H9 (cell line): ENCODE measurements at regions not wholly inside any gene's neighbourhood (a gene's known extent, or its start where the extent isn't known, plus 50 kb on each side); places are given as distances from the start of the nearest gene placed in this dataset.

Experiments used
- DNase-seq: peaks from one replicate; pipeline ENCODE4 v3.0.0-alpha.2; 2017
- H2AFZ ChIP-seq: one replicate; pipeline ENCODE4 v1.6.1; 2013; ENCODE audit warnings: mild to moderate bottlenecking, low read length, control low read depth, moderate library complexity
- H2AK5ac ChIP-seq: 2 replicates; pipeline ENCODE4 v1.6.1; 2013; ENCODE audit warnings: low read length, control low read depth, mixed read lengths; ENCODE audit not compliant: insufficient read length
- H2BK120ac ChIP-seq: one replicate; pipeline ENCODE4 v1.6.1; 2013; ENCODE audit warnings: low read depth, mild to moderate bottlenecking, low read length, control low read depth, inconsistent platforms; ENCODE audit not compliant: poor library complexity, severe bottlenecking
- H2BK12ac ChIP-seq: 2 replicates; pipeline ENCODE4 v1.6.1; 2013; ENCODE audit warnings: low read length, control low read depth, mixed read lengths, low read depth; ENCODE audit not compliant: insufficient read length
- H2BK15ac ChIP-seq: 2 replicates; pipeline ENCODE4 v1.6.1; 2013; ENCODE audit warnings: low read depth, low read length, control low read depth
- H2BK20ac ChIP-seq: one replicate; pipeline ENCODE4 v1.6.1; 2013; ENCODE audit warnings: low read depth, mild to moderate bottlenecking, low read length, control low read depth, inconsistent platforms; ENCODE audit not compliant: poor library complexity, severe bottlenecking
- H2BK5ac ChIP-seq: 2 replicates; pipeline ENCODE4 v1.6.1; 2013; ENCODE audit warnings: low read length, control low read depth, mixed read lengths; ENCODE audit not compliant: insufficient read length
- H3K14ac ChIP-seq: 2 replicates; pipeline ENCODE4 v1.6.1; 2013; ENCODE audit warnings: low read length, control low read depth; ENCODE audit not compliant: insufficient read depth
- H3K18ac ChIP-seq: 2 replicates; pipeline ENCODE4 v1.6.1; 2013; ENCODE audit warnings: low read depth, mild to moderate bottlenecking, mixed read lengths, low read length, control low read depth; ENCODE audit not compliant: insufficient read length
- H3K23ac ChIP-seq: 2 replicates; pipeline ENCODE4 v1.6.1; 2013; ENCODE audit warnings: low read length, control low read depth, mixed read lengths, low read depth; ENCODE audit not compliant: insufficient read length
- H3K23me2 ChIP-seq: 2 replicates; pipeline ENCODE4 v1.6.1; 2013; ENCODE audit warnings: low read depth, mild to moderate bottlenecking, mixed read lengths, low read length, control low read depth; ENCODE audit not compliant: insufficient read length, poor library complexity, severe bottlenecking
- H3K27ac ChIP-seq: 2 replicates; pipeline ENCODE4 v1.5.1; 2013; ENCODE audit warnings: low read length, control low read depth, mixed read lengths, low read depth; ENCODE audit not compliant: insufficient read length
- H3K27me3 ChIP-seq: 2 replicates; pipeline ENCODE4 v1.6.1; 2013; ENCODE audit warnings: low read length, control low read depth, inconsistent platforms; ENCODE audit not compliant: insufficient read depth
- H3K4ac ChIP-seq: 2 replicates; pipeline ENCODE4 v1.6.1; 2013; ENCODE audit warnings: low read depth, mild to moderate bottlenecking, control low read depth, inconsistent platforms, low read length, moderate library complexity
- H3K4me1 ChIP-seq: 2 replicates; pipeline ENCODE4 v1.6.1; 2013; ENCODE audit warnings: low read length, control low read depth, inconsistent platforms; ENCODE audit not compliant: insufficient read depth
- H3K4me2 ChIP-seq: 2 replicates; pipeline ENCODE4 v1.6.1; 2013; ENCODE audit warnings: low read length, control low read depth, mixed read lengths; ENCODE audit not compliant: insufficient read length, insufficient read depth
- H3K56ac ChIP-seq: 2 replicates; pipeline ENCODE4 v1.6.1; 2013; ENCODE audit warnings: low read depth, mild to moderate bottlenecking, mixed read lengths, low read length, control low read depth; ENCODE audit not compliant: insufficient read length
- H3K79me1 ChIP-seq: 2 replicates; pipeline ENCODE4 v1.6.1; 2013; ENCODE audit warnings: low read depth, mild to moderate bottlenecking, moderate library complexity, low read length, control low read depth, inconsistent platforms; ENCODE audit not compliant: insufficient read depth, poor library complexity, severe bottlenecking
- H3K79me2 ChIP-seq: 2 replicates; pipeline ENCODE4 v1.6.1; 2013; ENCODE audit warnings: low read length, control low read depth, inconsistent platforms; ENCODE audit not compliant: insufficient read depth
- H3K9ac ChIP-seq: 2 replicates; pipeline ENCODE4 v1.6.1; 2013; ENCODE audit warnings: low read length, control low read depth, mixed read lengths; ENCODE audit not compliant: insufficient read length; ENCODE audit errors: extremely low read depth
- H3K9me3 ChIP-seq: one replicate; pipeline ENCODE4 v1.6.1; 2013; ENCODE audit warnings: low read depth, low read length, inconsistent platforms; ENCODE audit not compliant: control insufficient read depth
- H3T11ph ChIP-seq: one replicate; pipeline ENCODE4 v1.6.1; 2013; ENCODE audit warnings: mild to moderate bottlenecking, low read length, control low read depth, inconsistent platforms
- H4K20me1 ChIP-seq: one replicate; pipeline ENCODE4 v1.6.1; 2013; ENCODE audit not compliant: control insufficient read depth, insufficient read length, insufficient read depth
- H4K5ac ChIP-seq: 2 replicates; pipeline ENCODE4 v1.6.1; 2013; ENCODE audit warnings: low read depth, mild to moderate bottlenecking, mixed read lengths, low read length, control low read depth; ENCODE audit not compliant: insufficient read length
- H4K8ac ChIP-seq: replicated peaks from 2 replicates; pipeline ENCODE4 v1.6.1; 2013; ENCODE audit warnings: low read length, control low read depth, mixed read lengths, low read depth; ENCODE audit not compliant: insufficient read length
- H4K91ac ChIP-seq: 2 replicates; pipeline ENCODE4 v1.6.1; 2013; ENCODE audit warnings: low read depth, mild to moderate bottlenecking, moderate library complexity, mixed read lengths, low read length, control low read depth; ENCODE audit not compliant: insufficient read length
- H3K27ac Mint-ChIP-seq, 3 experiments: 2 replicates in 2 of 3; 3 replicates in 1 of 3; pipeline ENCODE4 v1.8.0; 2020 to 2021; ENCODE audit warnings: mixed read lengths in 3 of 3, mild to moderate bottlenecking in 1 of 3, moderate library complexity in 1 of 3
- H3K27me3 Mint-ChIP-seq: 2 replicates; pipeline ENCODE4 v1.8.0; 2021; ENCODE audit warnings: low read depth, mild to moderate bottlenecking, moderate library complexity, mixed read lengths
- H3K36me3 Mint-ChIP-seq, 3 experiments: 2 replicates in 2 of 3; 3 replicates in 1 of 3; pipeline ENCODE4 v1.8.0; 2020 to 2021; ENCODE audit warnings: low read depth in 3 of 3, mixed read lengths in 3 of 3; ENCODE audit not compliant: insufficient read depth in 1 of 3
- H3K4me1 Mint-ChIP-seq, 2 experiments: 2 replicates each; pipeline ENCODE4 v1.8.0; 2020; ENCODE audit warnings: mixed read lengths in 2 of 2
- H3K4me3 Mint-ChIP-seq, 2 experiments: 2 replicates in 1 of 2; 3 replicates in 1 of 2; pipeline ENCODE4 v1.8.0; 2020 to 2021; ENCODE audit warnings: mild to moderate bottlenecking in 2 of 2, mixed read lengths in 2 of 2, moderate library complexity in 1 of 2
- H3K9me3 Mint-ChIP-seq, 2 experiments: 2 replicates in 1 of 2; 3 replicates in 1 of 2; pipeline ENCODE4 v1.8.0; 2020; ENCODE audit warnings: mild to moderate bottlenecking in 2 of 2, mixed read lengths in 2 of 2, moderate library complexity in 1 of 2
- WGBS: extraction: QIAGEN DNeasy Blood & Tissue Kit; methylation state at CpG from one replicate; pipeline ENCODE4 v1.1.7; 2013; ENCODE audit warnings: missing lambda C conversion rate, low lambda C conversion rate, mixed read lengths; ENCODE audit not compliant: insufficient read length; ENCODE audit errors: extremely low coverage; 5-methylcytosine and 5-hydroxymethylcytosine counted together
- TF ChIP-seq, protein P1 (sequence below): fragments of 200-600 bp; sonication (generic); conservative IDR thresholded peaks from 3 replicates; pipeline ENCODE4 v1.8.0; 2021; ENCODE audit warnings: antibody characterized with exemption, mild to moderate bottlenecking

- no CpG with 5 or more reads among the region's 4 CpGs for WGBS
- H3K23ac ChIP-seq: no peak overlapping the region
- Mint-ChIP-seq H3K4me3 (no peak overlapping the region), H3K36me3 (no peaks in the 10 kb centered on the region; a peak in 2 of 7 replicates), H3K27me3 (peaks cover 11% of the 10 kb centered on the region; the same call in 1 of the 2 replicates), H3K27ac (no peak overlapping the region), H3K9me3 (no peaks in the 10 kb centered on the region), H3K4me1 (no peaks in the 10 kb centered on the region)
- no peak overlapping the region for H4K8ac ChIP-seq
- H3K4me2 ChIP-seq: no peak overlapping the region
- no peak overlapping the region for H2BK5ac ChIP-seq
- no peaks in the 10 kb centered on the region for H3K4me1 ChIP-seq
- no peaks in the 10 kb centered on the region for H3K23me2 ChIP-seq
- no peak overlapping the region for H3K9ac ChIP-seq
- H4K91ac ChIP-seq: no peak overlapping the region
- no peaks in the 10 kb centered on the region for H3K27me3 ChIP-seq
- TF ChIP-seq, protein P1, sequence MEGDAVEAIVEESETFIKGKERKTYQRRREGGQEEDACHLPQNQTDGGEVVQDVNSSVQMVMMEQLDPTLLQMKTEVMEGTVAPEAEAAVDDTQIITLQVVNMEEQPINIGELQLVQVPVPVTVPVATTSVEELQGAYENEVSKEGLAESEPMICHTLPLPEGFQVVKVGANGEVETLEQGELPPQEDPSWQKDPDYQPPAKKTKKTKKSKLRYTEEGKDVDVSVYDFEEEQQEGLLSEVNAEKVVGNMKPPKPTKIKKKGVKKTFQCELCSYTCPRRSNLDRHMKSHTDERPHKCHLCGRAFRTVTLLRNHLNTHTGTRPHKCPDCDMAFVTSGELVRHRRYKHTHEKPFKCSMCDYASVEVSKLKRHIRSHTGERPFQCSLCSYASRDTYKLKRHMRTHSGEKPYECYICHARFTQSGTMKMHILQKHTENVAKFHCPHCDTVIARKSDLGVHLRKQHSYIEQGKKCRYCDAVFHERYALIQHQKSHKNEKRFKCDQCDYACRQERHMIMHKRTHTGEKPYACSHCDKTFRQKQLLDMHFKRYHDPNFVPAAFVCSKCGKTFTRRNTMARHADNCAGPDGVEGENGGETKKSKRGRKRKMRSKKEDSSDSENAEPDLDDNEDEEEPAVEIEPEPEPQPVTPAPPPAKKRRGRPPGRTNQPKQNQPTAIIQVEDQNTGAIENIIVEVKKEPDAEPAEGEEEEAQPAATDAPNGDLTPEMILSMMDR: no peak
- H3K79me1 ChIP-seq: no peaks in the 10 kb centered on the region
- H4K20me1 ChIP-seq: no peaks in the 10 kb centered on the region
- no peak overlapping the region for H2BK20ac ChIP-seq
- H3K18ac ChIP-seq: no peak overlapping the region
- H4K5ac ChIP-seq: no peak overlapping the region
- no peak overlapping the region for H2BK120ac ChIP-seq
- no peak overlapping the region for H2AK5ac ChIP-seq
- no peak overlapping the region for H3K27ac ChIP-seq
- no peaks in the 10 kb centered on the region for H3K79me2 ChIP-seq
- DNase-seq: no peak
- no peak overlapping the region for H3T11ph ChIP-seq
- no peak overlapping the region for H3K14ac ChIP-seq
- no peak overlapping the region for H3K56ac ChIP-seq
- no peak overlapping the region for H2BK12ac ChIP-seq
- H3K9me3 ChIP-seq: no peaks in the 10 kb centered on the region
- H2AFZ ChIP-seq: no peak overlapping the region
- H3K4ac ChIP-seq: no peak overlapping the region
- no peak overlapping the region for H2BK15ac ChIP-seq
Measured at GRCh38 chr7:131867461-131867860, 311.0 kb upstream of the PODXL start.
